ENCODE measurements at regions not wholly inside any gene's neighbourhood (a gene's known extent, or its start where the extent isn't known, plus 50 kb on each side); places are given as distances from the start of the nearest gene placed in this dataset.
A peak's percentile ranks its signal among the peaks of the same experiment; 100 is the strongest.

DNA sequence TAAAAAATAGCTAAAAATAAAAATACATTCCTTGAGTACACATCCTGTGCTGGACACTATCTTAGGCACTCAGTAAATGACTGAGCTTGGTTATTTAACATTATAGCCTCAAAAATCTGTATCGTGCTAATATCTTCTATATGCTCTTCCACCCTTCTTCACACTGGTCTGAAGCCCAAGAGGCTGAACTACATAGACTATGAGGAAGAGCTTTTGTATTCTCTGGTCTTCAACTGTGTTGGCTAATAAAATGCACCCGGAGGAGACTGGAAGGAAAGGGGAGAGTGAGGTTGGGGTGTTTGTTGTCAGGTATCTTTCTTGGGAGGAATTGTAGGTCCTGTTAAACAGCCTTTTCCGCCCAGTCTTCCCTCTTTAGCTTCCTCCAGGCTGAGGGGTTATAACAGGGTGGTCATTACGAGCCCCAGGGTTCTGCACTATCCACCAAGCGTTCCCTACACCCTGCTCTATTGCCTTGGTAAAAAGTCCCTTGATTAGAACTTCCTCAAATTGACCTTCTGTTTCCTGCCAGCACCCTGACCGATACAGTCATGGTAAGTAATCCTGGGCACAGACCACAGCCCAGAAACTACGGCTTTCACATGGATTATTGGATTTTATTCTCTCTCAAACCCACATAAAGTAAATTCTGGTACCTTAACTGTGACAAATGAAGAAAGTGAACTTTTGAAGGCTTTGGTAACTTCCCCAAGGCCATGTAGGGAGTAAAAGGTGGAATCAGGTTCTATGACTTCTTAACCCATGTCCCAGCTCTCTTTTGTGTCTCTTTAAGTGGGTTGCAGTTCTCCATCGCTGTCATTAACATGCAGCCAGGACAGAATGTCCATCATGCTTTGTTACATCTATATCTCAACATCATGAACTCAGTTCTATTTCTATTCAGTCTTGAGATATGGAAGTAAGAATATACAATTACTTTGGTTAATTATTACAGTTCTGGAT lies 71.3 kb downstream of the PTHLH start:
- no peak overlapping the region for H3K4me2 ChIP-seq (ENCODE audit: low read length)
- H4K20me1 ChIP-seq (ENCODE audit: insufficient read depth, low read length) = no peaks in the 10 kb centered on the region
- no peaks in the 10 kb centered on the region for H3F3A ChIP-seq (ENCODE audit: insufficient read depth, low read length)
- no peak overlapping the region for H3K9ac ChIP-seq (ENCODE audit: low read length)
- peak overlapping the region; percentile 51 for H3K27ac ChIP-seq (ENCODE audit: low read depth, low read length, poor library complexity, severe bottlenecking)
- H2AFZ ChIP-seq (ENCODE audit: low read length) = peak overlapping the region; percentile 85; the same call in 1 of the 2 replicates
- no peak for TF ChIP-seq EZH2 (IDR thresholded peaks at IDR 0.05; ENCODE audit: borderline replicate concordance, low read length)
- TF ChIP-seq CTCF (IDR thresholded peaks at IDR 0.05; ENCODE audit: low read length) = no peak
- H3K9me3 ChIP-seq (ENCODE audit: low read length) = 0 out of 2 replicates have a peak, but pooled peaks cover 3% of the 10 kb centered on the region
- H3K4me3 ChIP-seq (ENCODE audit: low read depth, low read length, poor library complexity, severe bottlenecking) = no peak overlapping the region
- H3K79me2 ChIP-seq (ENCODE audit: insufficient read depth, low read length) = no peaks in the 10 kb centered on the region
- no peaks in the 10 kb centered on the region for H3K36me3 ChIP-seq (ENCODE audit: insufficient read depth, low read length)
- H3K27me3 ChIP-seq (ENCODE audit: insufficient read depth, low read length) = no peaks in the 10 kb centered on the region
- H3K4me1 ChIP-seq (ENCODE audit: insufficient read depth, low read length, severe bottlenecking) = peaks cover 36% of the 10 kb centered on the region
- H3K9me2 ChIP-seq (ENCODE audit: low read depth, low read length) = no peaks in the 10 kb centered on the region

DNA sequence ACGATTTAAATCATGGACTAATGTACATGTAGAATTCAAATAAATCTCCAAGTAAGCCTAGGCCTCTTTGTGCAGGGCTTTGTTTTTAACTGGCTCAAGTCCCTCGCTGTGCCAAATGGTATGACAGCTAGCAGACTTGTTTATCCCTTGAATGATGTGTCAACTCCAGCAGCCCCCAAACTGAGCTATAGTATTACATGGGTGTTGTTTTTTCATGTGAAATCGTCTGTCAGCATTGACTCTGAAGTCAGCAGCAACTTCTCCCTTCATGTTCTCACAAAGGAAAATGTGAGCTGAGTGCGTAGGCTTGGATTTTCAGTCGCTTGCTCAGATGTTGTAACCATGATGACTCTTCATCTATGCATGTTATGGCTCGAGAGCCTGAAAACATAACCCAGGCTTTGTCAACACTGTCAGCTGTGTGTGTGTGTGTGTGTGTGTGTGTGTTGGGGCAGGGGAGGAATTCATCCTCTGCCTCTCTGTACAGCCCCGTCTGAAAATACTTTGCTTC lies 73.3 kb downstream of the PTHLH start:
- no peaks in the 10 kb centered on the region for H3K27me3 ChIP-seq (ENCODE audit: insufficient read depth, low read length)
- H3F3A ChIP-seq (ENCODE audit: insufficient read depth, low read length) = no peaks in the 10 kb centered on the region
- no peaks in the 10 kb centered on the region for H3K79me2 ChIP-seq (ENCODE audit: insufficient read depth, low read length)
- no peaks in the 10 kb centered on the region for H3K9me3 ChIP-seq (ENCODE audit: low read length)
- peaks cover 38% of the 10 kb centered on the region for H3K4me1 ChIP-seq (ENCODE audit: insufficient read depth, low read length, severe bottlenecking)
- H3K4me3 ChIP-seq (ENCODE audit: low read depth, low read length, poor library complexity, severe bottlenecking) = no peak overlapping the region
- H2AFZ ChIP-seq (ENCODE audit: low read length) = peak overlapping the region; percentile 30
- TF ChIP-seq CTCF (IDR thresholded peaks at IDR 0.05; ENCODE audit: low read length) (no peak), EZH2 (IDR thresholded peaks at IDR 0.05; ENCODE audit: borderline replicate concordance, low read length) (no peak)
- H3K9me2 ChIP-seq (ENCODE audit: low read depth, low read length) = no peaks in the 10 kb centered on the region
- no peaks in the 10 kb centered on the region for H3K36me3 ChIP-seq (ENCODE audit: insufficient read depth, low read length)
- peak overlapping the region; percentile 52 for H3K27ac ChIP-seq (ENCODE audit: low read depth, low read length, poor library complexity, severe bottlenecking)
- no peak overlapping the region for H3K4me2 ChIP-seq (ENCODE audit: low read length)
- no peak overlapping the region; the same call in 1 of the 2 replicates for H3K9ac ChIP-seq (ENCODE audit: low read length)
- no peaks in the 10 kb centered on the region for H4K20me1 ChIP-seq (ENCODE audit: insufficient read depth, low read length)

DNA sequence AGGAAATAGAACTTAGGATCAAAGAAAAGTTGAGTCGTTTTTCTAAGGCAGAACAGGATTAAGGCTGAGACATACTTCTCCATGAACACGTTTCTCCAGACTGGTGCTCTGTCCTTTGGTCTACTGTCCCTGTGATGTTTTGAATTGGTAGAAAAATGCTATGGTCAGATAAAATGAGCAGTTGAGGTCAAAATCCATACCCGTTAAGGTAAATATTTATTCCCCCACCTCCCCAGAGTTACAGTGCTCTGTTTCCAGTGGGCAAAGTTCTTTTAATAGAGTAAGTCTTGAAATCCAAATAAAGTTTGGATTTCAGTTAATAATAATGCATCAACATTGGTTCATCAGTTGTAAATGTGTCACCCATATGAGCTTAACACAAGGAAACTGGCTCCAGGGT lies 74.5 kb downstream of the PTHLH start:
- Histone ChIP-seq H3K4me2 (ENCODE audit: low read length) (no peak overlapping the region), H3K9me3 (ENCODE audit: low read length) (no peaks in the 10 kb centered on the region), H3K4me1 (ENCODE audit: insufficient read depth, low read length, severe bottlenecking) (peaks cover 41% of the 10 kb centered on the region), H4K20me1 (ENCODE audit: insufficient read depth, low read length) (no peaks in the 10 kb centered on the region), H2AFZ (ENCODE audit: low read length) (peak overlapping the region; percentile 51; the same call in 1 of the 2 replicates), H3K27ac (ENCODE audit: low read depth, low read length, poor library complexity, severe bottlenecking) (peak overlapping the region; percentile 51), H3K79me2 (ENCODE audit: insufficient read depth, low read length) (no peaks in the 10 kb centered on the region), H3K4me3 (ENCODE audit: low read depth, low read length, poor library complexity, severe bottlenecking) (no peak overlapping the region), H3K27me3 (ENCODE audit: insufficient read depth, low read length) (no peaks in the 10 kb centered on the region), H3K36me3 (ENCODE audit: insufficient read depth, low read length) (no peaks in the 10 kb centered on the region), H3K9ac (ENCODE audit: low read length) (no peak overlapping the region), H3F3A (ENCODE audit: insufficient read depth, low read length) (no peaks in the 10 kb centered on the region), H3K9me2 (ENCODE audit: low read depth, low read length) (no peaks in the 10 kb centered on the region)
- TF ChIP-seq EZH2 (IDR thresholded peaks at IDR 0.05; ENCODE audit: borderline replicate concordance, low read length) = no peak
- TF ChIP-seq CTCF (IDR thresholded peaks at IDR 0.05; ENCODE audit: low read length) = no peak
